CD4-positive, alpha-beta T cell (primary cell): ENCODE measurements at regions not wholly inside any gene's neighbourhood (a gene's known extent, or its start where the extent isn't known, plus 50 kb on each side); places are given as distances from the start of the nearest gene placed in this dataset.

ENCODE experiments used
- ATAC-seq: fragments of 200-7000 bp; cut with Tn5 transposase; one replicate; pipeline ENCODE4 v1.10.0; 2022; ENCODE audit warnings: mild to moderate bottlenecking; ENCODE audit not compliant: poor library complexity
- CTCF ChIA-PET: fragments of 350-600 bp; sonication (Branson Sonifier 250); formaldehyde crosslinking; loops from one replicate; lab custom pipeline; 2021; ENCODE audit warnings: antibody characterized with exemption, inconsistent platforms; lab: Charles Lee
- POLR2A ChIA-PET: fragments of 350-600 bp; sonication (Branson Sonifier 250); formaldehyde crosslinking; loops from one replicate; lab custom pipeline; 2021; ENCODE audit warnings: antibody characterized with exemption, inconsistent platforms; lab: Charles Lee
- DNase-seq, 14 experiments: peaks; one replicate each; pipeline ENCODE4 v3.0.0-alpha.2; 2013 to 2020; ENCODE audit warnings: mixed read lengths in 2 of 14
- H3K27ac ChIP-seq, 2 donors: one replicate each; pipeline versions ENCODE4 v1.5.1 to v1.7.0; 2013; ENCODE audit warnings: low read length in 2 of 2, low read depth in 1 of 2, mild to moderate bottlenecking in 1 of 2
- H3K27me3 ChIP-seq, 2 experiments: 1 replicate in 1 of 2; 2 replicates in 1 of 2; pipeline versions ENCODE4 v1.6.1 to v1.7.0; 2013; ENCODE audit warnings: low read length in 2 of 2, control low read depth in 1 of 2, mild to moderate bottlenecking in 1 of 2, moderate library complexity in 1 of 2; ENCODE audit not compliant: insufficient read depth in 2 of 2, control insufficient read depth in 1 of 2
- H3K36me3 ChIP-seq: one replicate; pipeline ENCODE4 v1.6.1; 2013; ENCODE audit warnings: low read length, control low read depth; ENCODE audit not compliant: insufficient read depth
- H3K4me1 ChIP-seq: one replicate; pipeline ENCODE4 v1.6.1; 2013; ENCODE audit warnings: low read length, control low read depth; ENCODE audit not compliant: insufficient read depth
- H3K4me3 ChIP-seq: one replicate; pipeline ENCODE4 v1.5.1; 2013; ENCODE audit warnings: mild to moderate bottlenecking, low read length, moderate library complexity
- H3K9me3 ChIP-seq, 2 experiments: 1 replicate in 1 of 2; 2 replicates in 1 of 2; pipeline versions ENCODE4 v1.6.1 to v1.7.0; 2013; ENCODE audit warnings: low read length in 2 of 2, mild to moderate bottlenecking in 2 of 2, control low read depth in 1 of 2, moderate library complexity in 1 of 2; ENCODE audit not compliant: control insufficient read depth in 1 of 2, insufficient read depth in 1 of 2
- H3K27ac Mint-ChIP-seq: one replicate; pipeline ENCODE4 v1.8.0; 2020; ENCODE audit warnings: mixed read lengths
- H3K27me3 Mint-ChIP-seq: one replicate; pipeline ENCODE4 v1.8.0; 2021; ENCODE audit warnings: mixed read lengths
- H3K36me3 Mint-ChIP-seq: one replicate; pipeline ENCODE4 v1.8.0; 2021; ENCODE audit warnings: low read depth, mixed read lengths
- H3K4me1 Mint-ChIP-seq: one replicate; pipeline ENCODE4 v1.8.0; 2021; ENCODE audit warnings: low read depth, mixed read lengths
- H3K4me3 Mint-ChIP-seq: one replicate; pipeline ENCODE4 v1.8.0; 2020; ENCODE audit warnings: mild to moderate bottlenecking, mixed read lengths
- H3K9me3 Mint-ChIP-seq: one replicate; pipeline ENCODE4 v1.8.0; 2020; ENCODE audit warnings: mixed read lengths
- intact Hi-C, 2 experiments: fragments of 100-400 bp; cut with DNase I in 1 of 2; cut with micrococcal nuclease in 1 of 2; formaldehyde crosslinking; loops; one replicate each; pipeline versions ENCODE4 v1.15.1 to v1.9.0; 2023 to 2025; cut with DNase I, micrococcal nuclease
- TF ChIP-seq, protein P1 (sequence below): fragments of 200-600 bp; IDR thresholded peaks from one replicate; pipeline ENCODE4 v1.8.0; 2022; ENCODE audit warnings: antibody characterized with exemption, mild to moderate bottlenecking

DNA sequence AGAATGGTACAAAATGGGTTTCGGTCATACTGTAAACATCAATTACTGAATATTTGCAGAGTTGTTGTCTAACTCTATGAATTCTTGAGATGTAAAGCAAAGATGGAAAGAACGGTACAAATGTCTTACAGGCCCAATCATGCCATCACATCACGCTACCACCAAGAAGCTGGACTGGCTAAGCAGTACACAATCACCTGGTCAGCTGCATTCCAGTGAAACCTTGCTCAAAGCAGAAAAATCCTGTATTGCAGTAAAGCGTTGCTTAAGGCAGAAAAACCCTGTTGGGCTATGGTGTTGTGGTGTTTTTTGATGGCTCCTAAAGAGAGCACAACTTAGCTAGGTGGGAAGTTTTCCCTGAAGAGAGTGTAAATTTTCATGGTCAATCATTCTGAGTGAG lies 112.6 kb upstream of the RASA1 start:
- H3K36me3 ChIP-seq, result no peaks in the 10 kb centered on the region

DNA sequence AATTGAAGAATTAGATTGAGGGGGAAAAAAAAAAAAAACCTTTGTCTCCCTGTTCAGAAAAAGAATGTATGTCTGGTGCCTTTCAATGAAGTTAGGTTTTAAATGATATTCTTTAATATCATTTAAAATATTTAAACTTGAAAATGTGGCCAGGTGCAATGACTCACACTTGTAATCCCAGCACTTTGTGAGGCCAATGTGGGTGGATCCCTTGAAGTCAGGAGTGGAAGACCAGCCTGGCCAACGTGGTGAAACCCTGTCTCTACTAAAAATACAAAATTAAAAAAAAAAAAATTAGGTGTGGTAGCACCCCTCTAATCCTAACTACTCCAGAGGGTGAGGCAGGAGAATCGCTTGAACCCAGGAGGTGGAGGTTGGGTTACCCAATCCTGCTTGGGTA lies 111.1 kb upstream of the RASA1 start:
- Histone ChIP-seq H3K27me3 (no peaks in the 10 kb centered on the region), H3K36me3 (no peaks in the 10 kb centered on the region), H3K4me3 (no peak overlapping the region), H3K9me3 (no peaks in the 10 kb centered on the region), H3K27ac (no peak overlapping the region), H3K4me1 (no peaks in the 10 kb centered on the region)
- TF ChIP-seq, protein P1, sequence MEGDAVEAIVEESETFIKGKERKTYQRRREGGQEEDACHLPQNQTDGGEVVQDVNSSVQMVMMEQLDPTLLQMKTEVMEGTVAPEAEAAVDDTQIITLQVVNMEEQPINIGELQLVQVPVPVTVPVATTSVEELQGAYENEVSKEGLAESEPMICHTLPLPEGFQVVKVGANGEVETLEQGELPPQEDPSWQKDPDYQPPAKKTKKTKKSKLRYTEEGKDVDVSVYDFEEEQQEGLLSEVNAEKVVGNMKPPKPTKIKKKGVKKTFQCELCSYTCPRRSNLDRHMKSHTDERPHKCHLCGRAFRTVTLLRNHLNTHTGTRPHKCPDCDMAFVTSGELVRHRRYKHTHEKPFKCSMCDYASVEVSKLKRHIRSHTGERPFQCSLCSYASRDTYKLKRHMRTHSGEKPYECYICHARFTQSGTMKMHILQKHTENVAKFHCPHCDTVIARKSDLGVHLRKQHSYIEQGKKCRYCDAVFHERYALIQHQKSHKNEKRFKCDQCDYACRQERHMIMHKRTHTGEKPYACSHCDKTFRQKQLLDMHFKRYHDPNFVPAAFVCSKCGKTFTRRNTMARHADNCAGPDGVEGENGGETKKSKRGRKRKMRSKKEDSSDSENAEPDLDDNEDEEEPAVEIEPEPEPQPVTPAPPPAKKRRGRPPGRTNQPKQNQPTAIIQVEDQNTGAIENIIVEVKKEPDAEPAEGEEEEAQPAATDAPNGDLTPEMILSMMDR, result no peak
- Mint-ChIP-seq H3K36me3 (no peaks in the 10 kb centered on the region), H3K27ac (no peak overlapping the region), H3K4me1 (peaks cover under 1% of the 10 kb centered on the region), H3K27me3 (no peaks in the 10 kb centered on the region), H3K9me3 (no peaks in the 10 kb centered on the region), H3K4me3 (no peak overlapping the region)
- ChIA-PET POLR2A (no interaction called here), CTCF (no interaction called here)
- no peak for DNase-seq
- intact Hi-C loops, result no loop called here
- ATAC-seq, result no peak

More for the DNA sequence above, 112.6 kb upstream of the RASA1 start:
- Mint-ChIP-seq H3K27ac (no peak overlapping the region), H3K4me1 (peaks cover 5% of the 10 kb centered on the region), H3K27me3 (no peaks in the 10 kb centered on the region), H3K4me3 (no peak overlapping the region), H3K9me3 (peaks cover 2% of the 10 kb centered on the region), H3K36me3 (no peaks in the 10 kb centered on the region)
- no peak for ATAC-seq
- H3K27ac ChIP-seq, result no peak overlapping the region
- TF ChIP-seq, protein P1, result no peak
- H3K27me3 ChIP-seq, result no peaks in the 10 kb centered on the region
- H3K9me3 ChIP-seq, result no peaks in the 10 kb centered on the region
- POLR2A ChIA-PET, result interaction anchor here (1.0 kb wide), 1 partner anchor 46 kb away, joined by 3 read pairs; no protein-coding TSS in a partner anchor
- CTCF ChIA-PET, result no interaction called here
- intact Hi-C loops, result no loop called here
- no peaks in the 10 kb centered on the region for H3K4me1 ChIP-seq
- no peak for DNase-seq
- H3K4me3 ChIP-seq, result no peak overlapping the region

DNA sequence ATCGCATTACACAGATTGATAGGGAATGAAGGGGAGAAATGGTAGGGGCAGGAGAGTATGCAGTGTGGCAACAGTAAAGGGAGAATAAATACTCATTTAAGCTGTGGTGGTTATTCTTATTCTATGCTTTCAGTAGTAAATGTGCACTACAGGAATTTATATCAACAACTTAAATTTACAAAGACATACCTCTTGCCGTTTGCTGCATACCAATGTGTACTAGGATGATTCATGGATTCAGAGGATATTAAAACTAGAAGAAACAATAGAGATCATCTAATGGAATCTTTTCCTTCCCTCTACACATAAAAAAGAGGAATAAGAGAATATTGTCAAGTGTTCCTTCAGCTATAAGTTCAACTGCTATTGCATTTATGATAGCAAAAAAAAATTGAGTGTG lies 103.3 kb upstream of the RASA1 start:
- Mint-ChIP-seq H3K36me3 (no peaks in the 10 kb centered on the region), H3K9me3 (no peaks in the 10 kb centered on the region), H3K4me3 (no peak overlapping the region), H3K27me3 (no peaks in the 10 kb centered on the region), H3K4me1 (peaks cover 8% of the 10 kb centered on the region), H3K27ac (no peak overlapping the region)
- CTCF ChIA-PET, result no interaction called here
- POLR2A ChIA-PET, result no interaction called here
- TF ChIP-seq, protein P1, result no peak
- Histone ChIP-seq H3K27me3 (no peaks in the 10 kb centered on the region), H3K9me3 (no peaks in the 10 kb centered on the region), H3K27ac (no peak overlapping the region), H3K4me1 (no peaks in the 10 kb centered on the region), H3K36me3 (no peaks in the 10 kb centered on the region), H3K4me3 (no peak overlapping the region)
- DNase-seq (no peak), ATAC-seq (no peak)
- intact Hi-C loops, result no loop called here
